Heart left ventricle (tissue), 13 donors: ENCODE measurements at regions not wholly inside any gene's neighbourhood (a gene's known extent, or its start where the extent isn't known, plus 50 kb on each side); places are given as distances from the start of the nearest gene placed in this dataset.

Experiments used
- POLR2A ChIP-seq, 2 donors: fragments of 450-650 bp; IDR thresholded peaks; one replicate each; pipeline ENCODE4 v1.6.1; 2017; ENCODE audit warnings: antibody characterized with exemption in 2 of 2, mild to moderate bottlenecking in 2 of 2, moderate library complexity in 2 of 2
- TF ChIP-seq, protein P1 (sequence below), 12 donors: fragments of 200-600 bp; sonication (generic) in 4 of 12; IDR thresholded peaks; one replicate each; pipeline versions ENCODE4 v1.5.0 to v1.8.0; 2018 to 2022; ENCODE audit warnings: antibody characterized with exemption in 12 of 12, mild to moderate bottlenecking in 5 of 12
- donor health status: ischemic (EF 13 %, LVEDD 7.1; RV severe dilation, severe dysfunction).
- donor health status: DM: no; HTN: yes; CAD: no.
- donor health status: DM: no; HTN: no; CAD: no.
- donor health status: ischemic (EF 25% LVEDD 6.9; RV normal size, moderate dysfunction).
- donor health status: ischemic (EF 25% LVEDD 5.7; RV mildly dilated, moderate dysfunction).
- donor health status: ischemic (EF 35%, LVEDD 5.7; RV mildly dilated, moderate dysfunction).
- donor health status: nonischemic (EF 11% LVEDD 7.7; RV severe dilation, severe dysfunction).
- donor health status: DM: yes; HTN: yes; CAD: no.
- donor health status: PGD.
- donor health status: ischemic (EF 29% LVEDD 5.4; RV normal size, mild dysfunction).
- donor health status: nonischemic (EF 23%, LVEDD 6.1; RV moderate dilation, normal function).

DNA sequence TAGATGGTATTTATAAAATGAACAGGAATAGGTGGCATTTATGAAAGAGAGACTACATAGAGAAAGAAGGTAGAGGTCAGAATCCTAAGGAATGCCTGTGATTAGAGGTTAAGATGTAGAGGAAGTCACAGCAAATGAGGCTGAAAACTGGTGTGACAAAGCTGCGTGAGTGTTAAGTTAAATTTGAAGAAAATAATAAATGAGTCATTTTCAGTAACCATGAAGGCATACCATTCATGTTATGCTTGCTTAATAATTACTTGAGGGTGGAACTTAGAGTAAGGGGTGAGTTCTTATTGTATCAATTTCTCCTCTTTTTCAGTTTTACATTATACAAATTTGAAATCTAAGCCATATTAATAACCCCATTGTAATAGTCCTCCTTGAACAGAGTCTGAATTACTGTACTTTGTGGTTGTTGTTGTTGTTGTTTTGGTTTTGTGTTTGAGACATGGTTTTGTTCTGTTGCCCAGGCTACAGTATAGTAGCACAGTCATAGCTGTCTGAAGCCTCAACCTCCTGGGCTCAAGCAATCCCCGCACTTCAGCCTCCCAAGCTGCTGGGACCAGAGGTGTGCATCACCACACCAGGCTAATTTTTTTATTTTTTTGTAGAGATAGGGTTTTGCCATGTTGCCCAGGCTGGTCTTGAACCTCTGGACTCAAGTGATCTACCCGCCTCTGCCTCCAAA, 761.5 kb downstream of the GALC start:
- TF ChIP-seq, protein P1, sequence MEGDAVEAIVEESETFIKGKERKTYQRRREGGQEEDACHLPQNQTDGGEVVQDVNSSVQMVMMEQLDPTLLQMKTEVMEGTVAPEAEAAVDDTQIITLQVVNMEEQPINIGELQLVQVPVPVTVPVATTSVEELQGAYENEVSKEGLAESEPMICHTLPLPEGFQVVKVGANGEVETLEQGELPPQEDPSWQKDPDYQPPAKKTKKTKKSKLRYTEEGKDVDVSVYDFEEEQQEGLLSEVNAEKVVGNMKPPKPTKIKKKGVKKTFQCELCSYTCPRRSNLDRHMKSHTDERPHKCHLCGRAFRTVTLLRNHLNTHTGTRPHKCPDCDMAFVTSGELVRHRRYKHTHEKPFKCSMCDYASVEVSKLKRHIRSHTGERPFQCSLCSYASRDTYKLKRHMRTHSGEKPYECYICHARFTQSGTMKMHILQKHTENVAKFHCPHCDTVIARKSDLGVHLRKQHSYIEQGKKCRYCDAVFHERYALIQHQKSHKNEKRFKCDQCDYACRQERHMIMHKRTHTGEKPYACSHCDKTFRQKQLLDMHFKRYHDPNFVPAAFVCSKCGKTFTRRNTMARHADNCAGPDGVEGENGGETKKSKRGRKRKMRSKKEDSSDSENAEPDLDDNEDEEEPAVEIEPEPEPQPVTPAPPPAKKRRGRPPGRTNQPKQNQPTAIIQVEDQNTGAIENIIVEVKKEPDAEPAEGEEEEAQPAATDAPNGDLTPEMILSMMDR (IDR thresholded peaks at IDR 0.05) = no peak
- no peak for TF ChIP-seq POLR2A (IDR thresholded peaks at IDR 0.05)
